ENCODE measurements at regions not wholly inside any gene's neighbourhood (a gene's known extent, or its start where the extent isn't known, plus 50 kb on each side); places are given as distances from the start of the nearest gene placed in this dataset.
A peak's percentile ranks its signal among the peaks of the same experiment; 100 is the strongest.

DNA sequence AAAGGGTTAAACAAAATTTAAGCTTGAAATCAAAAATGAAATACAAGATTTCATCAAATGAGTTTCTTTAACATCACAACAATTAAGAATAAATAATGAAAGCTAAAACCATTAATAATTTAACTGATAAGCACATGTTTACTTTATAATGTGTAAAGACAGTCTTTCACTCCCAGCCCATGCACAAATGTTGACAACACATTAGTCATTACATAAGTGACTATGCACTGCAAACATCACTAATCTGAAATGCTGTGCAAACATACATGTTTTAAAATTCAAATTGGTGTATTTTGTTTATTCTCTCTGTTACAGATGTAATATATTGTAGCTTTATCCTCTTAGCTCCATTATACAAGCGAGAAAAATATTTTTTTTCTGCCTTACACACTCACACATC lies 220.6 kb upstream of the CPXCR1 start:
- Mint-ChIP-seq H3K27me3 (ENCODE audit: low read depth) (no peaks in the 10 kb centered on the region), H3K27ac (ENCODE audit: unreplicated experiment) (no peak overlapping the region), H3K4me1 (no peaks in the 10 kb centered on the region), H3K9me3 (peaks cover 8% of the 10 kb centered on the region), H3K4me3 (no peak overlapping the region), H3K36me3 (ENCODE audit: low read depth) (no peaks in the 10 kb centered on the region)
- TF ChIP-seq, protein P1, sequence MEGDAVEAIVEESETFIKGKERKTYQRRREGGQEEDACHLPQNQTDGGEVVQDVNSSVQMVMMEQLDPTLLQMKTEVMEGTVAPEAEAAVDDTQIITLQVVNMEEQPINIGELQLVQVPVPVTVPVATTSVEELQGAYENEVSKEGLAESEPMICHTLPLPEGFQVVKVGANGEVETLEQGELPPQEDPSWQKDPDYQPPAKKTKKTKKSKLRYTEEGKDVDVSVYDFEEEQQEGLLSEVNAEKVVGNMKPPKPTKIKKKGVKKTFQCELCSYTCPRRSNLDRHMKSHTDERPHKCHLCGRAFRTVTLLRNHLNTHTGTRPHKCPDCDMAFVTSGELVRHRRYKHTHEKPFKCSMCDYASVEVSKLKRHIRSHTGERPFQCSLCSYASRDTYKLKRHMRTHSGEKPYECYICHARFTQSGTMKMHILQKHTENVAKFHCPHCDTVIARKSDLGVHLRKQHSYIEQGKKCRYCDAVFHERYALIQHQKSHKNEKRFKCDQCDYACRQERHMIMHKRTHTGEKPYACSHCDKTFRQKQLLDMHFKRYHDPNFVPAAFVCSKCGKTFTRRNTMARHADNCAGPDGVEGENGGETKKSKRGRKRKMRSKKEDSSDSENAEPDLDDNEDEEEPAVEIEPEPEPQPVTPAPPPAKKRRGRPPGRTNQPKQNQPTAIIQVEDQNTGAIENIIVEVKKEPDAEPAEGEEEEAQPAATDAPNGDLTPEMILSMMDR (conservative IDR thresholded peaks at IDR 0.05): no peak
- no peak for DNase-seq (ENCODE audit: low read depth, low spot score)

DNA sequence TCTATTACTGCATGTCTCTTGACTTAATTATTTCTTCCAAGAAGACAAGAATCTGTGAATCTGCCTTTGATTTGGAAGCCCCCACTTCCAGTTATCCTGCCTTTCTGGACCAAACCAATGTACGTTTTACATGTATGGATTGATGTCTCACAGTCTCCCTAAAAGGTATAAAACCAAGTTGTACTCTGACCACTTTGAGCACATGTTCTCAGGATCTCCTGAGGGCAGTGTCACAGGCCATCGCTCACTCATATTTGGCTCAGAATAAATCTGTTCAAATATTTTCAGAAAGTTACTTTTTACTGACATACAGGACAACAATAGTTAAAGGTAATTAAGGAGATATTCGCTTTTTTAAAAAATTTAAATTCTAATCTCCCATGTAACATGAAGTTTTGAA lies 188.6 kb upstream of the CPXCR1 start:
- DNase-seq (ENCODE audit: low read depth, low spot score): no peak
- no peak overlapping the region for H3K4me3 Mint-ChIP-seq
- peaks cover 3% of the 10 kb centered on the region for H3K9me3 Mint-ChIP-seq
- H3K4me1 Mint-ChIP-seq: peaks cover 13% of the 10 kb centered on the region
- H3K27me3 Mint-ChIP-seq (ENCODE audit: low read depth): no peaks in the 10 kb centered on the region
- no peaks in the 10 kb centered on the region for H3K36me3 Mint-ChIP-seq (ENCODE audit: low read depth)
- no peak overlapping the region for H3K27ac Mint-ChIP-seq (ENCODE audit: unreplicated experiment)
- TF ChIP-seq, protein P1 (conservative IDR thresholded peaks at IDR 0.05): no peak

DNA sequence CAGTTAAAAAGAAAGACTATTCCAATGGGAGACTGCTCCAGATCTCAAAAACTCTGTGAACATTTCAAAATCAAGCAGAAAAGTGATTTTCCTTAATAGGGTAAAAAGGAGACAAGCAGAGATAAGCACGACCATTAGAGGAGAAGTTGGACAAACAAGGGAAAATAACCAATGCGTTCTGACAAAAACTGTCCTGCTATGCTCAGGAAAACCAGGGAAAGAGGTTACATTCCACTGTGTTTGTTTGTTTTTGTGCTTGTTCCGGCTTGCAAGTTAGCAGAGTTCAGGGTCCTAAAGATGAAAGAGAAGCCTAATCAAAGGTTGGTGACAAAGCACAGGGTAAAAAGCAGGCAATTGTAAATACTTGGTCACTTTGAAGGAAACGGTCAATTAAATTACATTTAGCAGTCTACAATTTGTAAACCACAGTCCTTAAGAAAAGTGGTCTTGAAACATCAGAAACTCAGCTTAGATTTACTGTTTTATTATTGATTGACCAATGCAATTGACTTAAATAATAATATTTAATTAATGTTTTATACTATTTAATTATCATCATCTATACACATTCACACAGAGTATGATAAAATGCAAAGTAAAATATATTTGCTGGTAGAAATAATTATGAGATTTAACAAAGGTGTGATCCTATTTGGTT lies 186.2 kb upstream of the CPXCR1 start:
- no peak overlapping the region for H3K4me3 Mint-ChIP-seq
- peaks cover 13% of the 10 kb centered on the region for H3K4me1 Mint-ChIP-seq
- no peak for DNase-seq (ENCODE audit: low read depth, low spot score)
- peak overlapping the region; percentile 63 for H3K27ac Mint-ChIP-seq (ENCODE audit: unreplicated experiment)
- peaks cover 3% of the 10 kb centered on the region for H3K9me3 Mint-ChIP-seq
- H3K36me3 Mint-ChIP-seq (ENCODE audit: low read depth): no peaks in the 10 kb centered on the region
- H3K27me3 Mint-ChIP-seq (ENCODE audit: low read depth): no peaks in the 10 kb centered on the region
- TF ChIP-seq, protein P1 (conservative IDR thresholded peaks at IDR 0.05): no peak

DNA sequence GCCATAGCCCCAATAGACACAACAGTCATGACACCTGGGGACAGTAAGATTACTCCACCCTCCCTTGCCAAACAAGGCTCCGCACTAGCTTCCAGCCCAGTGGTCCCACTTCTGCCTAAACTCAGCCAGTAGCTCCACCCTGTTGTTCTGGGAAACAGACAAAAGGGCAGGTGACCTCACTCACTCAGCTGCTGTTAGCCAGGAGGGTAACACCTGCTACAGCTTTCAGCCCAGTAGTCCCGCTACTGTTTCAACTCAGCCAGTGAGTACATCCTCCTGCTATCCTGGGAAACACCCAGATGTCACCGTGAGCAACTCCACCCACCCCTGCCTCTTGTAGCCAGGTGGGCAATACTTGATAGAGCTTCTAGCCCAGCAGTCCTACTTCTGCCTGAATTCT lies 162.7 kb upstream of the CPXCR1 start:
- TF ChIP-seq, protein P1 (conservative IDR thresholded peaks at IDR 0.05): no peak
- no peaks in the 10 kb centered on the region for H3K4me1 Mint-ChIP-seq
- no peak overlapping the region for H3K4me3 Mint-ChIP-seq
- peaks cover 3% of the 10 kb centered on the region for H3K36me3 Mint-ChIP-seq (ENCODE audit: low read depth)
- no peak for DNase-seq (ENCODE audit: low read depth, low spot score)
- peaks cover 10% of the 10 kb centered on the region for H3K9me3 Mint-ChIP-seq
- H3K27me3 Mint-ChIP-seq (ENCODE audit: low read depth): no peaks in the 10 kb centered on the region
- H3K27ac Mint-ChIP-seq (ENCODE audit: unreplicated experiment): no peak overlapping the region

DNA sequence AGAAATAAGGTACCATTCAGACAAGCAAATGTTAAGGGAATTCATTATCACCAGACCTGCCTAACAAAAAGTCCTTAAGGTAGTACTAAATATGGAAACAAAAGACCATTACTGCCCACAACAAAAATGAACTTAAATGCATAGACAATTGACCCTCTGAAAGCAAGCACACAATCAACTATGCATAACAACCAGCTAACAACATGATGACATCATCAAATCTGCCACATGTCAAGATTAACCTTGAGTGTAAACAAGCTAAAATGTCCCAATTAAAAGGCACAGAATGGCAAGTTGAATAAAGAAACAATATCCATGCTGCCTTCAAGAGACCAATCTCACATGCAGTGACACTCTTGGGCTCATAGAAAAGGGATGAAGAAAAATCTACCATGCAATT lies 160.7 kb upstream of the CPXCR1 start:
- TF ChIP-seq, protein P1 (conservative IDR thresholded peaks at IDR 0.05): no peak
- peaks cover 3% of the 10 kb centered on the region for H3K36me3 Mint-ChIP-seq (ENCODE audit: low read depth)
- no peak for DNase-seq (ENCODE audit: low read depth, low spot score)
- H3K4me3 Mint-ChIP-seq: no peak overlapping the region
- H3K27me3 Mint-ChIP-seq (ENCODE audit: low read depth): no peaks in the 10 kb centered on the region
- no peaks in the 10 kb centered on the region for H3K4me1 Mint-ChIP-seq
- H3K27ac Mint-ChIP-seq (ENCODE audit: unreplicated experiment): no peak overlapping the region
- H3K9me3 Mint-ChIP-seq: peaks cover 15% of the 10 kb centered on the region
